CD14-positive monocyte (primary cell): ENCODE measurements at regions not wholly inside any gene's neighbourhood (a gene's known extent, or its start where the extent isn't known, plus 50 kb on each side); places are given as distances from the start of the nearest gene placed in this dataset.

Source experiments
- DNase-seq, 3 donors: peaks; one replicate each; pipeline ENCODE4 v3.0.0-alpha.2; 2011 to 2022
- H2AFZ ChIP-seq: 2 replicates; pipeline ENCODE4 v1.6.0; 2012; ENCODE audit warnings: mild to moderate bottlenecking, low read depth, low read length, inconsistent platforms; ENCODE audit not compliant: insufficient read depth, poor library complexity, severe bottlenecking
- H3K27ac ChIP-seq, 2 donors: 1 replicate in 1 of 2; 2 replicates in 1 of 2; pipeline ENCODE4 v1.5.1; 2012 to 2013; ENCODE audit warnings: low read length in 2 of 2, control low read depth in 1 of 2, inconsistent platforms in 1 of 2, low read depth in 1 of 2, mild to moderate bottlenecking in 1 of 2
- H3K27me3 ChIP-seq, 2 donors: one replicate each; pipeline versions ENCODE4 v1.6.0 to v1.6.1; 2011 to 2013; ENCODE audit warnings: low read length in 2 of 2; ENCODE audit not compliant: control insufficient read depth in 2 of 2, insufficient read depth in 2 of 2
- H3K36me3 ChIP-seq, 2 donors: replicated peaks in 1 of 2; 1 replicate in 1 of 2; 2 replicates in 1 of 2; pipeline versions ENCODE4 v1.5.1 to v1.6.1; 2012 to 2013; ENCODE audit warnings: low read length in 2 of 2, control low read depth in 1 of 2, inconsistent platforms in 1 of 2, mild to moderate bottlenecking in 1 of 2; ENCODE audit not compliant: insufficient read depth in 2 of 2, control insufficient read depth in 1 of 2
- H3K4me1 ChIP-seq, 2 donors: 1 replicate in 1 of 2; 2 replicates in 1 of 2; pipeline versions ENCODE4 v1.5.1 to v1.6.1; 2012 to 2013; ENCODE audit warnings: low read length in 2 of 2, control low read depth in 1 of 2, inconsistent platforms in 1 of 2, mild to moderate bottlenecking in 1 of 2, moderate library complexity in 1 of 2; ENCODE audit not compliant: insufficient read depth in 2 of 2, control insufficient read depth in 1 of 2
- H3K4me2 ChIP-seq: replicated peaks from 2 replicates; pipeline ENCODE3; 2012; ENCODE audit warnings: low read length, moderate library complexity, mild to moderate bottlenecking; ENCODE audit not compliant: poor library complexity, severe bottlenecking; ENCODE audit errors: extremely low read depth
- H3K4me3 ChIP-seq, 3 experiments: fragments of 200-600 bp in 1 of 3; sonication (generic) in 1 of 3; replicated peaks in 1 of 3; 1 replicate in 2 of 3; 2 replicates in 1 of 3; pipeline ENCODE4 v1.5.1; 2011 to 2013; ENCODE audit warnings: low read length in 3 of 3, mild to moderate bottlenecking in 3 of 3, control low read depth in 2 of 3, low read depth in 2 of 3, inconsistent platforms in 1 of 3, moderate library complexity in 1 of 3
- H3K79me2 ChIP-seq: 2 replicates; pipeline ENCODE4 v1.6.0; 2012; ENCODE audit warnings: mild to moderate bottlenecking, control low read depth, inconsistent platforms, low read length, moderate library complexity; ENCODE audit not compliant: insufficient read depth
- H3K9ac ChIP-seq: 2 replicates; pipeline ENCODE4 v1.6.0; 2017; ENCODE audit warnings: low read length, mild to moderate bottlenecking; ENCODE audit not compliant: insufficient read depth, poor library complexity, severe bottlenecking
- H3K9me3 ChIP-seq, 2 donors: replicated peaks in 1 of 2; 1 replicate in 1 of 2; 2 replicates in 1 of 2; pipeline versions ENCODE4 v1.5.1 to v1.6.1; 2012 to 2013; ENCODE audit warnings: low read length in 2 of 2, control low read depth in 1 of 2; ENCODE audit not compliant: control insufficient read depth in 1 of 2, insufficient read depth in 1 of 2
- H4K20me1 ChIP-seq: 2 replicates; pipeline ENCODE4 v1.6.0; 2012; ENCODE audit warnings: mild to moderate bottlenecking, low read length, control low read depth, moderate library complexity; ENCODE audit not compliant: insufficient read depth
- H3K27ac Mint-ChIP-seq, 7 donors: one replicate each; pipeline ENCODE4 v1.8.0; 2020; ENCODE audit warnings: mild to moderate bottlenecking in 7 of 7, mixed read lengths in 7 of 7, moderate library complexity in 6 of 7, inconsistent platforms in 2 of 7
- H3K27me3 Mint-ChIP-seq, 3 donors: one replicate each; pipeline ENCODE4 v1.8.0; 2021 to 2022; ENCODE audit warnings: low read depth in 3 of 3, mild to moderate bottlenecking in 3 of 3, mixed read lengths in 3 of 3, moderate library complexity in 3 of 3, inconsistent platforms in 1 of 3
- H3K36me3 Mint-ChIP-seq, 2 donors: one replicate each; pipeline ENCODE4 v1.8.0; 2020; ENCODE audit warnings: mixed read lengths in 2 of 2, inconsistent platforms in 1 of 2, mild to moderate bottlenecking in 1 of 2
- H3K4me1 Mint-ChIP-seq: one replicate; pipeline ENCODE4 v1.8.0; 2020; ENCODE audit warnings: mild to moderate bottlenecking, mixed read lengths
- H3K4me3 Mint-ChIP-seq, 2 donors: one replicate each; pipeline ENCODE4 v1.8.0; 2020; ENCODE audit warnings: mild to moderate bottlenecking in 2 of 2, mixed read lengths in 2 of 2, moderate library complexity in 1 of 2
- H3K9me3 Mint-ChIP-seq, 7 donors: one replicate each; pipeline ENCODE4 v1.8.0; 2020 to 2022; ENCODE audit warnings: mixed read lengths in 7 of 7, mild to moderate bottlenecking in 6 of 7, moderate library complexity in 6 of 7, inconsistent platforms in 2 of 7
- WGBS: methylation state at CpG from one replicate; pipeline ENCODE4 v1.1.5; 2013; ENCODE audit warnings: missing lambda C conversion rate; ENCODE audit not compliant: insufficient coverage; 5-methylcytosine and 5-hydroxymethylcytosine counted together
- intact Hi-C, 2 donors: fragments of 100-400 bp; cut with micrococcal nuclease; formaldehyde crosslinking; loops; one replicate each; pipeline versions ENCODE4 v1.15.0 to v1.15.1; 2023
- TF ChIP-seq, protein P1 (sequence below): fragments of 200-600 bp; IDR thresholded peaks from one replicate; pipeline ENCODE4 v1.8.0; 2022; ENCODE audit warnings: antibody characterized with exemption, mild to moderate bottlenecking

DNA sequence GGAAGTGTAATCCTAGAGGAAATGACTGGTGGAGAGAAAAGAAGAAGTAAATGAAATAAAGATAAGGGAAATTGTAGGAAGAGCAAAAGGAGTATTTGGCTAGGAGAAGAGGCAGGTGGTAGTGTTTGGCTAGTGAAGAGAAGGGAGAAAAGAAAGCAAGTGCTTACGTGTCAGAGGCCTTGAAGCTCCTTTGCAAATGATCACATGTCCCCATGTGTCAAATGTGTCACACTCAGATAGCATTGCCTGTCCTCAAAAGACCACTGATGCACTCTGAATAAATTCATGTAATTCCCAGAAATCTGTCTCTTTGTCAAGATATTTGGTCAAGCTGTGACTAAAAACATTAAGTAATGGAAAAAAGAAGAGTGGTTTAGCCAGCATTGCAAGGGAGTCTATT, 639.3 kb downstream of the TUSC7 start:
- no peak overlapping the region for H3K27ac Mint-ChIP-seq
- Histone ChIP-seq H2AFZ (no peak overlapping the region), H3K4me3 (no peak overlapping the region), H3K4me1 (peaks cover 0 to 5% of the 10 kb centered on the region in 2 donors), H3K4me2 (no peak overlapping the region), H3K27me3 (no peaks in the 10 kb centered on the region), H3K27ac (no peak overlapping the region), H3K9ac (no peak overlapping the region), H3K36me3 (no peaks in the 10 kb centered on the region), H3K79me2 (no peaks in the 10 kb centered on the region), H4K20me1 (no peaks in the 10 kb centered on the region), H3K9me3 (no peaks in the 10 kb centered on the region)
- peaks cover 0 to 2% (median 2%) of the 10 kb centered on the region in 3 donors for H3K27me3 Mint-ChIP-seq
- DNase-seq: no peak
- intact Hi-C loops: no loop called here
- TF ChIP-seq, protein P1, sequence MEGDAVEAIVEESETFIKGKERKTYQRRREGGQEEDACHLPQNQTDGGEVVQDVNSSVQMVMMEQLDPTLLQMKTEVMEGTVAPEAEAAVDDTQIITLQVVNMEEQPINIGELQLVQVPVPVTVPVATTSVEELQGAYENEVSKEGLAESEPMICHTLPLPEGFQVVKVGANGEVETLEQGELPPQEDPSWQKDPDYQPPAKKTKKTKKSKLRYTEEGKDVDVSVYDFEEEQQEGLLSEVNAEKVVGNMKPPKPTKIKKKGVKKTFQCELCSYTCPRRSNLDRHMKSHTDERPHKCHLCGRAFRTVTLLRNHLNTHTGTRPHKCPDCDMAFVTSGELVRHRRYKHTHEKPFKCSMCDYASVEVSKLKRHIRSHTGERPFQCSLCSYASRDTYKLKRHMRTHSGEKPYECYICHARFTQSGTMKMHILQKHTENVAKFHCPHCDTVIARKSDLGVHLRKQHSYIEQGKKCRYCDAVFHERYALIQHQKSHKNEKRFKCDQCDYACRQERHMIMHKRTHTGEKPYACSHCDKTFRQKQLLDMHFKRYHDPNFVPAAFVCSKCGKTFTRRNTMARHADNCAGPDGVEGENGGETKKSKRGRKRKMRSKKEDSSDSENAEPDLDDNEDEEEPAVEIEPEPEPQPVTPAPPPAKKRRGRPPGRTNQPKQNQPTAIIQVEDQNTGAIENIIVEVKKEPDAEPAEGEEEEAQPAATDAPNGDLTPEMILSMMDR: no peak
- H3K9me3 Mint-ChIP-seq: no peaks in the 10 kb centered on the region
- H3K36me3 Mint-ChIP-seq: no peaks in the 10 kb centered on the region
- peaks cover 3% of the 10 kb centered on the region for H3K4me1 Mint-ChIP-seq
- no peak overlapping the region for H3K4me3 Mint-ChIP-seq
- WGBS: no CpG with 5 or more reads among the region's 1 CpG

- no peak overlapping the region for H3K27ac Mint-ChIP-seq
- peaks cover 3% of the 10 kb centered on the region for H3K4me1 Mint-ChIP-seq
- Histone ChIP-seq H3K27ac (no peak overlapping the region), H3K79me2 (no peaks in the 10 kb centered on the region), H4K20me1 (no peaks in the 10 kb centered on the region), H3K4me2 (no peak overlapping the region), H3K4me1 (peaks cover 0 to 5% of the 10 kb centered on the region in 2 donors), H3K27me3 (no peaks in the 10 kb centered on the region), H3K4me3 (no peak overlapping the region), H3K9ac (no peak overlapping the region), H3K36me3 (no peaks in the 10 kb centered on the region), H3K9me3 (no peaks in the 10 kb centered on the region), H2AFZ (no peak overlapping the region)
- WGBS: no CpG with 5 or more reads among the region's 1 CpG
- TF ChIP-seq, protein P1: no peak
- H3K4me3 Mint-ChIP-seq: no peak overlapping the region
- H3K27me3 Mint-ChIP-seq: peaks cover 0 to 2% (median 2%) of the 10 kb centered on the region in 3 donors
- no peaks in the 10 kb centered on the region for H3K36me3 Mint-ChIP-seq
- no peak for DNase-seq
- H3K9me3 Mint-ChIP-seq: no peaks in the 10 kb centered on the region
- intact Hi-C loops: no loop called here
Measured at GRCh38 chr3:117349566-117349965, 640.0 kb downstream of the TUSC7 start.
